ENCODE measurements at regions not wholly inside any gene's neighbourhood (a gene's known extent, or its start where the extent isn't known, plus 50 kb on each side); places are given as distances from the start of the nearest gene placed in this dataset.

- in situ Hi-C loops (cut with HindIII; ENCODE audit: low pct_ligation_motif_present, low sequenced_read_pairs) = no loop called here
These were observed 227.2 kb downstream of the EPM2A start for GRCh38 chr6:145508107-145508506.

GRCh38 chr6:145517492-145517891 lies 217.8 kb downstream of the EPM2A start:
- H3K27me3 ChIP-seq (replicated peaks) = no peaks in the 10 kb centered on the region
- no peak for DNase-seq
- H3K36me3 ChIP-seq (replicated peaks) = no peaks in the 10 kb centered on the region
- no peak for TF ChIP-seq CTCF (IDR thresholded peaks at IDR 0.05; ENCODE audit: low read depth, low read length, missing control alignments)
- H3K27ac ChIP-seq = no peak overlapping the region
- H3K4me3 ChIP-seq (ENCODE audit: low read depth, low read length) = no peak overlapping the region
- in situ Hi-C loops (cut with HindIII; ENCODE audit: low pct_ligation_motif_present, low sequenced_read_pairs) = no loop called here

More at GRCh38 chr6:145508107-145508506, 227.2 kb downstream of the EPM2A start:
- H3K27me3 ChIP-seq (replicated peaks) = no peaks in the 10 kb centered on the region
- no peak overlapping the region for H3K4me3 ChIP-seq (ENCODE audit: low read depth, low read length)
- peak; percentile 27 for TF ChIP-seq CTCF (IDR thresholded peaks at IDR 0.05; ENCODE audit: low read depth, low read length, missing control alignments)
- DNase-seq = no peak
- H3K27ac ChIP-seq = no peak overlapping the region
- H3K36me3 ChIP-seq (replicated peaks) = no peaks in the 10 kb centered on the region

- DNase-seq = no peak
- no peak for TF ChIP-seq CTCF (IDR thresholded peaks at IDR 0.05; ENCODE audit: low read depth, low read length, missing control alignments)
- Histone ChIP-seq H3K27me3 (replicated peaks) (no peaks in the 10 kb centered on the region), H3K4me3 (ENCODE audit: low read depth, low read length) (no peak overlapping the region), H3K27ac (no peak overlapping the region), H3K36me3 (replicated peaks) (no peaks in the 10 kb centered on the region)
- in situ Hi-C loops (cut with HindIII; ENCODE audit: low pct_ligation_motif_present, low sequenced_read_pairs) = no loop called here
These were observed 210.3 kb downstream of the EPM2A start for GRCh38 chr6:145525038-145525437.

- Histone ChIP-seq H3K27ac (no peak overlapping the region), H3K4me3 (ENCODE audit: low read depth, low read length) (no peak overlapping the region), H3K36me3 (replicated peaks) (no peaks in the 10 kb centered on the region), H3K27me3 (replicated peaks) (no peaks in the 10 kb centered on the region)
- in situ Hi-C loops (cut with HindIII; ENCODE audit: low pct_ligation_motif_present, low sequenced_read_pairs) = no loop called here
- TF ChIP-seq CTCF (IDR thresholded peaks at IDR 0.05; ENCODE audit: low read depth, low read length, missing control alignments) = no peak
- DNase-seq = no peak
These were observed 205.7 kb downstream of the EPM2A start for GRCh38 chr6:145529582-145529981.

GRCh38 chr6:145530454-145530853 lies 204.9 kb downstream of the EPM2A start:
- no peak overlapping the region for H3K27ac ChIP-seq
- TF ChIP-seq CTCF (IDR thresholded peaks at IDR 0.05; ENCODE audit: low read depth, low read length, missing control alignments) = no peak
- H3K36me3 ChIP-seq (replicated peaks) = no peaks in the 10 kb centered on the region
- DNase-seq = no peak
- no peak overlapping the region for H3K4me3 ChIP-seq (ENCODE audit: low read depth, low read length)
- H3K27me3 ChIP-seq (replicated peaks) = no peaks in the 10 kb centered on the region
- in situ Hi-C loops (cut with HindIII; ENCODE audit: low pct_ligation_motif_present, low sequenced_read_pairs) = no loop called here

- no peak for TF ChIP-seq CTCF (IDR thresholded peaks at IDR 0.05; ENCODE audit: low read depth, low read length, missing control alignments)
- no peak overlapping the region for H3K4me3 ChIP-seq (ENCODE audit: low read depth, low read length)
- no peak overlapping the region for H3K27ac ChIP-seq
- no peaks in the 10 kb centered on the region for H3K36me3 ChIP-seq (replicated peaks)
- H3K27me3 ChIP-seq (replicated peaks) = no peaks in the 10 kb centered on the region
- in situ Hi-C loops (cut with HindIII; ENCODE audit: low pct_ligation_motif_present, low sequenced_read_pairs) = no loop called here
- DNase-seq = no peak
These were observed 204.3 kb downstream of the EPM2A start for GRCh38 chr6:145531032-145531431.

All from brain microvascular endothelial cell (primary cell).